ENCODE measurements at regions not wholly inside any gene's neighbourhood (a gene's known extent, or its start where the extent isn't known, plus 50 kb on each side); places are given as distances from the start of the nearest gene placed in this dataset.

DNA sequence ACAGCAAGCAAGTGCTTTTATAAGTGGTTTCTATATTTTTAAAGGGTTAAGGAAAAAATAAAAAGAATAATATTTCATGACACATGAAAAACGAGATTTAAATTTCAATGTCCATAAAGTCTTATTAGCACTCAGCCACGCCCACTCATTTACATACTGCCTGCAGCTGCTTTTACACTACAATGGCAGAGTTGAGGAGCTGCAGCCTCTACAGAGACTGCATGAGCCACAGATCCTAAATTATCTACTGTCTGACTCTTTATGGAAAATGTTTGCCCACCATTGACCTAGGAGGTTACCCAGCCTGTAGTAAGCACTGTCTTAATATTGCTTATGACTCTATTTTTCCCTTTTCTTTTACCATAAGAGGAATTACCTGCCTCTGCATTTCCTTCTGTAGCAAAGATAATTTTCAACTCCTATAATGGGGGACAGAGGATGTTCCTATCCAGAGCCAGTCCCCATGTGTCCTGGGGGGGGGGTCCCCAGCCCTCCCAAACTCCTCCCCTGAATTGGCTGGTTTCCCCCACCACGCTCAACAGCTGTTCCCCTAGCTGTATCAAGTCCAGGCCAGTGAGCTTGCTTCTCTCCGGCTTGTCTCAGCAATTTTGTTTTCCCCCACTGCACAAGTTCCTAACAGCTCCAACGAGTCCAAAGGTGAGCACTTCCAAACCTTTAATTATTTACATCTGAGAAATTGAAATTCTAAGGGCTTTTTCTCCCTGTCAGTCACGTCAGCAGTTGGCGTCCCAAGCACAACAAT lies 139.4 kb upstream of the ERCC4 start:
- TF ChIP-seq CTCF (IDR thresholded peaks at IDR 0.05) (no peak), EP300 (IDR thresholded peaks at IDR 0.05) (no peak), POLR2A (IDR thresholded peaks at IDR 0.05) (no peak)

Data from stomach (tissue), 4 donors.